Lower leg skin (tissue), 3 donors: ENCODE measurements at regions not wholly inside any gene's neighbourhood (a gene's known extent, or its start where the extent isn't known, plus 50 kb on each side); places are given as distances from the start of the nearest gene placed in this dataset.

Experiments used
- POLR2A ChIP-seq, 2 donors: fragments of 450-650 bp; IDR thresholded peaks; one replicate each; pipeline ENCODE4 v1.6.1; 2016 to 2017; ENCODE audit warnings: antibody characterized with exemption in 2 of 2, mild to moderate bottlenecking in 1 of 2, moderate library complexity in 1 of 2
- TF ChIP-seq, protein P1 (sequence below), 3 donors: fragments of 450-650 bp; IDR thresholded peaks; one replicate each; pipeline ENCODE4 v1.5.1; 2016; ENCODE audit warnings: antibody characterized with exemption in 3 of 3, mild to moderate bottlenecking in 3 of 3, moderate library complexity in 2 of 3

DNA sequence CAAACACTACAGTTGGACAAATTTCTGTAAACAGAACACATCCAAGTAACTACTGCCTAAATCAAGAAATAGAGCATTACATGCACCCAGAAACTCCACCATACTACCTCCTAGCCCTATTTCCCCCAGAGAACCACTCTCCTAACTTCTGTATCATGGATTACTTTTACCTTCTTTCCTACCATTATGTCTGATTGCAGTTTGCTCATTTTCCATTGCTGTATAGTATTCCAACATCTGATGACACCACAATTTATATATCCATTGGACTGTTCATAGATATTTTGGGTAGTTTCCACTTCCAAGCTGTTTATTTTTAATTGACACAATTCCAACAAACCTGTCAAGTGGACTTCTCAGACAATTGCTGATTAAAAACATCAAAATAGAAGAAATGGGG is 271.1 kb downstream of the CDC5L start:
- TF ChIP-seq, protein P1, sequence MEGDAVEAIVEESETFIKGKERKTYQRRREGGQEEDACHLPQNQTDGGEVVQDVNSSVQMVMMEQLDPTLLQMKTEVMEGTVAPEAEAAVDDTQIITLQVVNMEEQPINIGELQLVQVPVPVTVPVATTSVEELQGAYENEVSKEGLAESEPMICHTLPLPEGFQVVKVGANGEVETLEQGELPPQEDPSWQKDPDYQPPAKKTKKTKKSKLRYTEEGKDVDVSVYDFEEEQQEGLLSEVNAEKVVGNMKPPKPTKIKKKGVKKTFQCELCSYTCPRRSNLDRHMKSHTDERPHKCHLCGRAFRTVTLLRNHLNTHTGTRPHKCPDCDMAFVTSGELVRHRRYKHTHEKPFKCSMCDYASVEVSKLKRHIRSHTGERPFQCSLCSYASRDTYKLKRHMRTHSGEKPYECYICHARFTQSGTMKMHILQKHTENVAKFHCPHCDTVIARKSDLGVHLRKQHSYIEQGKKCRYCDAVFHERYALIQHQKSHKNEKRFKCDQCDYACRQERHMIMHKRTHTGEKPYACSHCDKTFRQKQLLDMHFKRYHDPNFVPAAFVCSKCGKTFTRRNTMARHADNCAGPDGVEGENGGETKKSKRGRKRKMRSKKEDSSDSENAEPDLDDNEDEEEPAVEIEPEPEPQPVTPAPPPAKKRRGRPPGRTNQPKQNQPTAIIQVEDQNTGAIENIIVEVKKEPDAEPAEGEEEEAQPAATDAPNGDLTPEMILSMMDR (IDR thresholded peaks at IDR 0.05): no peak
- TF ChIP-seq POLR2A (IDR thresholded peaks at IDR 0.05): no peak
